Right lobe of liver (tissue), 6 donors: ENCODE measurements at regions not wholly inside any gene's neighbourhood (a gene's known extent, or its start where the extent isn't known, plus 50 kb on each side); places are given as distances from the start of the nearest gene placed in this dataset.
A peak's percentile ranks its signal among the peaks of the same experiment; 100 is the strongest.
"Not testable (repeated sequence)": the region's sequence is repeated elsewhere in the genome, so short reads cannot be mapped to it uniquely, and the experiment has no call there.

Experiments used
- ATAC-seq, 4 donors: fragments of 200-7000 bp; cut with Tn5 transposase; one replicate each; pipeline ENCODE4 v1.9.1; 2020; ENCODE audit warnings: mild to moderate bottlenecking in 4 of 4, moderate library complexity in 4 of 4
- DNase-seq, 3 donors: peaks; one replicate each; pipeline ENCODE4 v3.0.0-alpha.2; 2020
- H3K27ac ChIP-seq, 3 donors: fragments of 200-600 bp; one replicate each; pipeline ENCODE4 v1.8.0; 2022
- H3K27me3 ChIP-seq, 2 donors: fragments of 200-600 bp; one replicate each; pipeline ENCODE4 v1.8.0; 2022
- H3K36me3 ChIP-seq, 4 donors: fragments of 200-600 bp; sonication (generic) in 1 of 4; one replicate each; pipeline versions ENCODE4 v1.5.1 to v1.8.0; 2017 to 2022; ENCODE audit warnings: control low read depth in 1 of 4
- H3K4me1 ChIP-seq, 4 donors: fragments of 200-600 bp; sonication (generic) in 1 of 4; one replicate each; pipeline versions ENCODE4 v1.5.1 to v1.8.0; 2017 to 2022; ENCODE audit warnings: control low read depth in 1 of 4
- H3K4me3 ChIP-seq, 3 donors: fragments of 200-600 bp; one replicate each; pipeline ENCODE4 v1.8.0; 2022
- H3K9me3 ChIP-seq, 4 donors: fragments of 200-600 bp; sonication (generic) in 1 of 4; one replicate each; pipeline versions ENCODE4 v1.5.1 to v1.8.0; 2017 to 2022; ENCODE audit warnings: control low read depth in 1 of 4
- CTCF ChIP-seq, 4 donors: fragments of 200-600 bp in 3 of 4; fragments of 450-650 bp in 1 of 4; IDR thresholded peaks; one replicate each; pipeline versions ENCODE4 v1.5.1 to v1.8.0; 2016 to 2022; ENCODE audit warnings: antibody characterized with exemption in 4 of 4, mild to moderate bottlenecking in 2 of 4
- POLR2A ChIP-seq: fragments of 450-650 bp; IDR thresholded peaks from one replicate; pipeline ENCODE4 v1.6.1; 2017; ENCODE audit warnings: antibody characterized with exemption, mild to moderate bottlenecking
- WGBS: methylation state at CpG from one replicate; pipeline ENCODE4 v1.1.6; 2018; ENCODE audit warnings: low coverage, low lambda C conversion rate; ENCODE audit not compliant: insufficient coverage; ENCODE audit errors: missing lambda C conversion rate; 5-methylcytosine and 5-hydroxymethylcytosine counted together
- intact Hi-C, 2 donors: fragments of 100-400 bp; cut with DNase I; formaldehyde crosslinking; loops; one replicate each; pipeline versions ENCODE4 v1.11.2 to v1.14.1; 2022
- donor health status: DM: no; HTN: yes; CAD: no.
- donor health status: DM: no; HTN: no; CAD: no.
- donor health status: DM: no; HTN: no; CAD: no.
- donor health status: DM: no; HTN: yes; CAD: no.
- donor health status: DM: no; HTN: yes; CAD: no.

GRCh38 chr19:29873801-29874575 lies 62.2 kb downstream of the CCNE1 start:
- Histone ChIP-seq H3K9me3 (no peaks in the 10 kb centered on the region), H3K36me3 (no peaks in the 10 kb centered on the region), H3K27ac (no peak overlapping the region), H3K4me1 (peaks cover 0 to 10% (median 0%) of the 10 kb centered on the region in 4 donors), H3K27me3 (no peaks in the 10 kb centered on the region), H3K4me3 (peak overlapping the region in 1 of 3 donors; percentile 46)
- no peak for ATAC-seq
- no peak for DNase-seq
- TF ChIP-seq POLR2A, result no peak
- TF ChIP-seq CTCF (IDR thresholded peaks at IDR 0.05), result no peak
- intact Hi-C loops, result loop anchor here (10.0 kb wide), 1 partner anchor 109 kb away; no protein-coding TSS in a partner anchor
- 43% methylated on average over 6 of the region's 40 CpGs for WGBS

GRCh38 chr19:29875931-29876330 lies 64.1 kb downstream of the CCNE1 start:
- Histone ChIP-seq H3K27ac (no peak overlapping the region), H3K27me3 (no peaks in the 10 kb centered on the region), H3K9me3 (no peaks in the 10 kb centered on the region), H3K36me3 (no peaks in the 10 kb centered on the region), H3K4me1 (peaks cover 0 to 10% (median 0%) of the 10 kb centered on the region in 4 donors), H3K4me3 (no peak overlapping the region)
- intact Hi-C loops, result loop anchor here (10.0 kb wide), 1 partner anchor 111 kb away; no protein-coding TSS in a partner anchor
- ATAC-seq (no peak), DNase-seq (no peak)
- TF ChIP-seq POLR2A (no peak), CTCF (IDR thresholded peaks at IDR 0.05) (no peak)
- 42% methylated on average over 4 of the region's 7 CpGs for WGBS

GRCh38 chr19:29876414-29876813 lies 64.6 kb downstream of the CCNE1 start:
- Histone ChIP-seq H3K27ac (no peak overlapping the region), H3K36me3 (no peaks in the 10 kb centered on the region), H3K9me3 (no peaks in the 10 kb centered on the region), H3K4me3 (no peak overlapping the region), H3K27me3 (no peaks in the 10 kb centered on the region), H3K4me1 (peaks cover 0 to 10% (median 0%) of the 10 kb centered on the region in 4 donors)
- no peak for DNase-seq
- no peak for TF ChIP-seq CTCF (IDR thresholded peaks at IDR 0.05)
- no peak for TF ChIP-seq POLR2A
- intact Hi-C loops, result loop anchor here (10.0 kb wide), 1 partner anchor 112 kb away; no protein-coding TSS in a partner anchor
- ATAC-seq, result no peak
- WGBS, result 23% methylated on average over 6 of the region's 6 CpGs

GRCh38 chr19:29876908-29877307 lies 65.1 kb downstream of the CCNE1 start:
- 13% methylated on average over 3 of the region's 4 CpGs for WGBS
- not testable (repeated sequence) for ATAC-seq

GRCh38 chr19:29878973-29879654 lies 62.9 kb upstream of the URI1 start:
- TF ChIP-seq CTCF (IDR thresholded peaks at IDR 0.05), result no peak
- TF ChIP-seq POLR2A, result no peak
- intact Hi-C loops, result loop anchor here (10.0 kb wide), 1 partner anchor 114 kb away; no protein-coding TSS in a partner anchor
- no peak for ATAC-seq
- 57% methylated on average over 4 of the region's 17 CpGs for WGBS
- H3K9me3 ChIP-seq, result no peaks in the 10 kb centered on the region
- no peak overlapping the region for H3K4me3 ChIP-seq
- H3K27me3 ChIP-seq, result no peaks in the 10 kb centered on the region
- H3K4me1 ChIP-seq, result no peaks in the 10 kb centered on the region
- H3K36me3 ChIP-seq, result no peaks in the 10 kb centered on the region
- DNase-seq, result no peak
- no peak overlapping the region for H3K27ac ChIP-seq

More at GRCh38 chr19:29876908-29877307, 65.1 kb downstream of the CCNE1 start:
- not testable (repeated sequence) for H3K36me3 ChIP-seq, H3K4me3 ChIP-seq, H3K27me3 ChIP-seq, DNase-seq, H3K9me3 ChIP-seq, H3K27ac ChIP-seq
- intact Hi-C loops, result loop anchor here (10.0 kb wide), 1 partner anchor 112 kb away; no protein-coding TSS in a partner anchor
- peaks cover 0 to 10% (median 0%) of the 10 kb centered on the region in 4 donors for H3K4me1 ChIP-seq
